ENCODE measurements at regions not wholly inside any gene's neighbourhood (a gene's known extent, or its start where the extent isn't known, plus 50 kb on each side); places are given as distances from the start of the nearest gene placed in this dataset.

GRCh38 chr17:33611532-33611931 lies 318.4 kb upstream of the ASIC2 start:
- 20 to 48% (median 42%) methylated on average over 1 of the region's 1 CpG for WGBS, 4 donors
- Histone ChIP-seq H3K9me3 (peaks cover 0 to 5% (median 0%) of the 10 kb centered on the region in 12 donors), H3K4me3 (no peak overlapping the region), H3K27me3 (peaks cover 0 to 26% (median 0%) of the 10 kb centered on the region in 9 donors), H3K36me3 (no peaks in the 10 kb centered on the region), H3K27ac (no peak overlapping the region), H3K4me1 (no peaks in the 10 kb centered on the region)
- DNase-seq = no peak
- TF ChIP-seq CTCF (IDR thresholded peaks at IDR 0.05) = no peak
- TF ChIP-seq POLR2A (IDR thresholded peaks at IDR 0.05) = no peak
- intact Hi-C loops (cut with DNase I) = no loop called here
- ATAC-seq = no peak

GRCh38 chr17:33615861-33616260 lies 322.8 kb upstream of the ASIC2 start:
- 36 to 65% (median 53%) methylated on average over 3 of the region's 3 CpGs for WGBS, 4 donors
- intact Hi-C loops (cut with DNase I) = no loop called here

GRCh38 chr17:33623841-33624240 lies 330.7 kb upstream of the ASIC2 start:
- H3K9me3 ChIP-seq = peaks cover 0 to 4% (median 0%) of the 10 kb centered on the region in 12 donors
- no peaks in the 10 kb centered on the region for H3K36me3 ChIP-seq
- peaks cover 0 to 12% (median 0%) of the 10 kb centered on the region in 9 donors for H3K27me3 ChIP-seq
- 54 to 76% (median 64%) methylated on average over 3 of the region's 3 CpGs for WGBS, 4 donors
- H3K27ac ChIP-seq = peak overlapping the region in 1 of 12 donors; percentile 9
- intact Hi-C loops (cut with DNase I) = no loop called here
- no peak for DNase-seq
- no peak for ATAC-seq
- no peak for TF ChIP-seq CTCF (IDR thresholded peaks at IDR 0.05)
- no peak for TF ChIP-seq POLR2A (IDR thresholded peaks at IDR 0.05)
- no peak overlapping the region for H3K4me3 ChIP-seq
- H3K4me1 ChIP-seq = peaks cover 0 to 10% (median 0%) of the 10 kb centered on the region in 12 donors

More at GRCh38 chr17:33615861-33616260, 322.8 kb upstream of the ASIC2 start:
- H3K4me3 ChIP-seq = no peak overlapping the region
- H3K27ac ChIP-seq = no peak overlapping the region
- TF ChIP-seq POLR2A (IDR thresholded peaks at IDR 0.05) = no peak
- no peak for TF ChIP-seq CTCF (IDR thresholded peaks at IDR 0.05)
- ATAC-seq (no peak), DNase-seq (no peak)
- peaks cover 0 to 16% (median 0%) of the 10 kb centered on the region in 9 donors for H3K27me3 ChIP-seq
- peaks cover 0 to 5% (median 0%) of the 10 kb centered on the region in 12 donors for H3K9me3 ChIP-seq
- no peaks in the 10 kb centered on the region for H3K36me3 ChIP-seq
- H3K4me1 ChIP-seq = no peaks in the 10 kb centered on the region

GRCh38 chr17:33628500-33629346 lies 335.6 kb upstream of the ASIC2 start:
- Histone ChIP-seq H3K27me3 (peaks cover 0 to 10% (median 0%) of the 10 kb centered on the region in 9 donors), H3K4me3 (no peak overlapping the region), H3K9me3 (peaks cover 0 to 16% (median 0%) of the 10 kb centered on the region in 12 donors), H3K4me1 (peaks cover 0 to 7% (median 0%) of the 10 kb centered on the region in 12 donors), H3K27ac (no peak overlapping the region), H3K36me3 (no peaks in the 10 kb centered on the region)
- ATAC-seq (peak; percentile 58 to 85 (median 79)), DNase-seq (peak in 2 of 5 donors; percentile 25 to 51)
- WGBS, 4 donors = 36 to 61% (median 50%) methylated on average over 6 to 7 of the region's 7 CpGs
- intact Hi-C loops (cut with DNase I) = no loop called here
- TF ChIP-seq POLR2A (IDR thresholded peaks at IDR 0.05) (no peak), CTCF (IDR thresholded peaks at IDR 0.05) (no peak)

Measured in heart left ventricle (tissue), 16 donors.